LoVo (cell line): ENCODE measurements at regions not wholly inside any gene's neighbourhood (a gene's known extent, or its start where the extent isn't known, plus 50 kb on each side); places are given as distances from the start of the nearest gene placed in this dataset.
"Not testable (repeated sequence)": the region's sequence is repeated elsewhere in the genome, so short reads cannot be mapped to it uniquely, and the experiment has no call there.

Source experiments
- DNase-seq: peaks from one replicate; pipeline ENCODE4 v3.0.0-alpha.2; 2016; ENCODE audit warnings: low spot score

DNA sequence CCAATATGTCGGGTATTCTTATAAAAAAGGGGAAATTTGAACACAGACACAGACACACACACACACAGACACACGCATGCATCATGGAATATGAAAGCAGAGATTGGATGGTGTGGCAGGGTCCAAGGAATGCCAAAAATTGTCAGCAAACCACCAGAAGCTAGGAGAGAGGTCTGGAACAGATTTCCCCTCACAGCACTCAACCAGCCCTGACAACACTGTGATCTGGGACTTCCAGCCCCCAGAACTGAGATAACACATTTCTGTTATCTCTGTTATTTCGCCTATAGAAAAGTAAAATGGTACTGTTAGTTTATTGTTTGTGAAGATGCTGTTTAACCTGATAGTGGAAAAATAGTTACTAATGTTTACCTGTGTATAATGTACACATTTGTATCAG, 145.4 kb upstream of the ZBED5 start:
- no peak for DNase-seq

DNA sequence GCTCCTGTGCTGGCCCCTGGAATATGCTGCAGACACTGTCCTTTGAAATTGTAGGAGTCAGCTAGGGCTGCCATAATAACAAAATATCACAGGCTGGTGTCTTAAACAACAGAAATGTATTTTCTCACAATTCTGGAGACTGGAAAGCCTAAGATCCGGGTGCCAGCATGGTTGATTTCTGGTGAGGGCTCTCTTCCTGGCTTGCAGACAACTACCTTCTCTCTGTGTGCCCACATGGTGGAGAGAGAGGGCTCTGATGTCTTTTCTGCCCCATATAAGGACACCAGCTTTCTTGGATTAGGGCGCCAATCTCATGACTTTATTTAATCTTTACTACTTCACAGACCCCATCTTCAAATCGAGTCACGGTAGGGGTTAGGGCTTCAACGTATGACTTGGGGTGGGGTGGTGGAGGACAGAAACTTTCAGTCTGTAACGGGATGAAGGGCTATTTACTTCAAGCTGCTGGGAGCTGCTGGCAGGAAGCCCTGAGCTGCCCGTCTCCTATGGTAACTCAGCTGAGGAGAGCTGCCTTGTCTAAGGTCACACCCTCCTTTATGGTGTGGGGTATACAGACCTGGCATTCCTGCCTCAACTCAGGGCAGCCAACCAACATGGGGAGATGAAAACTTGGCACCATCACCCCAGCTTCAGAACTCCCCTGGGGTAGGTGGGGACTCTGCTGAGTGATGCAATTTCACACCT, 142.9 kb upstream of the ZBED5 start:
- no peak for DNase-seq

DNA sequence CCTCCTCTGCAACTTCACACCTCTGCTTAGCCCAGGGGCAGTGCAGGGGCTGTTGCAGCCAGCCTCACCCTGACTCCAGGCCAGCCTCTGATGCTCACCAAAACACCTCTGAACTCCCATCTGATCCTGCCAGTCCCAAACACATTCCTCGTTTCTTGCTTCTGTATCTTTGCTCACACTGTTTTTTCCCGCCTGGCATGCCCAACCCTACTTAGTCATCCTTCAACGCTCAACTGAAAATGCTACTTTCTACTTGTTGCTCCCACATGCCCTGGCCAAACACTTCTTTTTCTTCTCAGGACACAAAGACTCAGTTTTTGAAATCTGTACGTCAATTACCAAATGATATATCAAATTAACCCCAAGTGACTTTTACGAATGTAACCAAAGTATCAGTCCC, 140.8 kb upstream of the ZBED5 start:
- no peak for DNase-seq

GRCh38 chr11:10996678-10997077, 138.8 kb upstream of the ZBED5 start:
- DNase-seq, result no peak

GRCh38 chr11:10993640-10994039, 135.8 kb upstream of the ZBED5 start:
- DNase-seq, result no peak

GRCh38 chr11:10993186-10993585, 135.3 kb upstream of the ZBED5 start:
- DNase-seq, result no peak

GRCh38 chr11:10991393-10991792, 133.5 kb upstream of the ZBED5 start:
- DNase-seq, result no peak

DNA sequence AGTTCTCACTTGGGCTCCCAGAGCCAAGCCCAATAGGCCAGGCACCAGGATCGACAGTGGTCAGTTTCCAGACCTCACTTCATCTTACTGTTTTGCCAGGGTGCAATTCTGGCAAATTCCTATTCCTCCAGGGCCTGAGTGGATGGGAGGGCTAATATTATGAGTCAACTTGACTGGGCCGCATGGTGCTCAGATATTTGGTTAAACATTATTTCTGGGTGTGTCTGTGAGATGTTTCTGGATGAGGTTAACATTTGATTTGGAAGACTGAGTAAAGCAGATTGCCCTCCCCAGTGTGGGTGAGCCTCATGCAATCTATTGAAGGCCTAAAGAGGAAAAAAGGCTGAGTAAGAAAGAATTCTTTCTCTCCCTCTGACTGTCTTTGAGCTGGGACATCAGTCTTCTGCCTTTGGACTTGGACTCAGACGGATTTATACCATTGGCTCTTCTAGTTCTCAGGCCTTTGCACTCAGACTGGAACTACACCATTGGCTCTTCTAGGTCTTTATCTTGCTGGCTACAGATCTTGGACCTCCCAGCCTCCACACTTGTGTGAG, 132.9 kb upstream of the ZBED5 start:
- peak; percentile 24 for DNase-seq

DNA sequence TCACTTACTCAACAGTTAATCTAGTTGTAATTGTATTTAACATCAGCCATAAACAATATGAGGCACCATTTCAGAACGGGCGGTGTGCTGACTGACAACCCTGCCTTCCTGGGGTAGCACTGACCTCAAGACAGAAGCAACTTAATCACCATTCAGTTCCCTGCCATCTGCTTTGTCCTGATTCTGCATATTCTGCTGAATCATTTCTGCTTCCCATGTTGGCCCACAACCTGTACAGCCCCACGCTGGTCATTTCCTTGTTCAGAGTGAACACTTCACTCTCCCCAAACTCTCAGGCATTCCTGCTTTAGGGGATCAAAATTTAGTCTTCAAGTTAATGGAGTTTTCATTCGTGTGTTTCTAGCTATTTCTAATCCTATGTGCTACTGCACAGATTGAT, 132.3 kb upstream of the ZBED5 start:
- DNase-seq, result no peak

DNA sequence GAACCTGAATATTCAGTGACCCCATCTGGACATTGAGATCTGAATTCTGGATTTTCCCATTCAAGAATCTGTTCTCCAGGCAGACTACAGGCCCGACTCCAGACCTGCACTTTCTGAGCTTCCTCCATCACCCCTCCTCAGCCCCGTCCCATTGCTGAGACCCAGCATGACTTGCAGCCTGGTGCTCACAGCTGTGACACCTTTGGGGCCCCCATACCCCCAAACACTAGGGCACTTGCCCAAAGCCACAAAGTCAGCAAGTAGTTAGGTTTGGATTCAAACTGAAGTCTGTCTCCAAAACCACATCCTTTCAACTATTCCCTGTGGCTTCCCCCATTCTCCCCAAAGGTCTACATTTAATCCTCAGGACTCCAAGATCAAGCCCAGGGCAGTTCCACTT, 128.2 kb upstream of the ZBED5 start:
- DNase-seq, result no peak

DNA sequence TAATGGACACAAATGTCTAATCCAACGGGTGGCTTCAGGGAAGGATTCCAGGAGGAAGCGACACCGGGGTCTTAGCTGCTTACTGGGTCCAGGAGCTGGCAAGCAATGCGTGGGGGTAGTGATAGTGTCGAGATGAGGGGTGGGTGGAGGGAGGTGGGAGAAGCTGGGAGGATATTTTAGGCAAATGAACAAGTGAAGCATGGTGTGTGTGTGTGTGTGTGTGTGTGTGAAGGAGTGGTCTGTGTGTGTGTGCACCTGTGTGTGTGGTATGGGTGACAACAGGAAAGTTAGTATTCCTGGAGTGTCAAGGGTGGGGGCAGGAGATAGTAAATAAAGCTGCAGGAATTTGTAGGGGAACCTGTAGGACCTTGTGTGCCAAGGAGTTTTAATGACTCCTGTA, 126.9 kb upstream of the ZBED5 start:
- no peak for DNase-seq

GRCh38 chr11:10984250-10984649, 126.4 kb upstream of the ZBED5 start:
- no peak for DNase-seq

GRCh38 chr11:10982704-10983510, 125.1 kb upstream of the ZBED5 start:
- peak; percentile 32 for DNase-seq

DNA sequence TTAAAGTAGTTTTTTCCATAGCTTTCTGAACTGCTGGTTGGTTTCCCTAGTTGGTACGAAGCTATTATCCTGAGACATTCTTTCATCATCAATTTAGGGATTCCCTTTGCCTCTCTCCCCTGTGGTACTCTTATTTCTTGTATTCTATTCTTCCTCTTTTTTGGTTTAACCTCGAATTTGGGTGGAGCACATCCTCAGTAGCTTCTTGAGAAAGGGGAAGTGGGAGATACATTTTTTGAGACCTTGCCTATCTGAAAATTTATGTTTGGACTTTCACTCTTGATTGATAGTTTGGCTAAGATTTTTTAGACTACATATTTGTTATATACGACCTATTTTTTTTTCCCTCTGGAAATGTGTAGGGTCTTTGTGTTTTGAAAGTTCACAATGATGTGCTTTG, 121.7 kb upstream of the ZBED5 start:
- DNase-seq, result no peak

DNA sequence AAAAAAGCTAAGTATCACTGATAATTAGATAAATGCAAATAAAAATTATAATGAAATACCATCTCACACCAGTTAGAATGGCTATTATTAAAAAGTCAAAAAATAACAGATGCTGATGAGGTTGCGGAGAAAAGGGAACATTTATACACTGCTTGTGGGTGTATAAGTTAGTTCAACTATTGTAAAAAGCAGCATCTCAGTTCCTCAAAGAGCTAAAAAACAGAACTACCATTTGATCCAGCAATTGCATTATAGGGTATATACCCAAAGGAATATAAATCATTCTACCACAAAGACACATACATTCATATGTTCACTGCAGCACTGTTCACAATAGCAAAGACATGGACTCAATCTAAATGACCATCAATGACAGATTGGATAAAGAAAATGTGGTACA, 120.3 kb upstream of the ZBED5 start:
- no peak for DNase-seq

- no peak for DNase-seq
Observed at GRCh38 chr11:10975287-10975721, 117.5 kb upstream of the ZBED5 start.

DNA sequence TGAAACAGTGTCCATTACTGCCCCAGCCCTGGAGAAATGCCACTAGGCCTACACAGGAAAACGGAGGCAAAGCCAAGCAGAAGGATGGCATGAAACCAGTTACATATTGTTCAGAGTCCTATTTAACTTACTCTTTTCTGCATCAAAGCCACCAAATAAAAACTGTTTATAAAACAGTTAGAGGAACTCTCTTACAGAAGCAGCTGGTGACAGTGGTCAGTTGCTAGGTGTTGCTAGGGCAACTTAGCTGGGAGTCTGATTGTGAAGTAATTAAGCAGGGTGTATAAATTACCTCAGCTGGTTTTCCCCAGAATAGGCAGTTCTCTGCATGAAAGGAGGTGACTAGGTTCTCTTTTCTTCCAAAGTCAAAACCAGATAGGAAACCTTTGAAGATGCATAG, 115.6 kb upstream of the ZBED5 start:
- DNase-seq, result no peak

DNA sequence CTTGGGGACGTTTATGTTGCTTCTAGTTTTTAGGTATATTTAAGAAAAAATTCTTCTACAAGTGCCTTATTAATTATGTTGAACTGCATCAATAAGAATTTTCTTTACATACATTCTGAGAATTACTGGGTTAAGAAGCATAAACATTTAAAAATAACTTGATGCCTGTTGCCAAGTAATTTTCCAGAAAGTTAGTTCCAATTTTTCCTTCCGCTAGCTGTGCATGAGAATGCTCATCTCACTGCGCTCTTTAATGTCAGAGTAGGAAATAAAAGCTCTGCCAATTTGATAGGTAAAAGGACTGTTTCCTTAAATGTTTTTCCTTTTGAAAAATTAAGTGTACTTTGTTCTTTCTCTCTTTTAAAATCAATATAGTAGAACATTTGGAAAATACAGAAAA, 113.1 kb upstream of the ZBED5 start:
- DNase-seq, result no peak

GRCh38 chr11:10969387-10969786, 111.5 kb upstream of the ZBED5 start:
- DNase-seq, result no peak

DNA sequence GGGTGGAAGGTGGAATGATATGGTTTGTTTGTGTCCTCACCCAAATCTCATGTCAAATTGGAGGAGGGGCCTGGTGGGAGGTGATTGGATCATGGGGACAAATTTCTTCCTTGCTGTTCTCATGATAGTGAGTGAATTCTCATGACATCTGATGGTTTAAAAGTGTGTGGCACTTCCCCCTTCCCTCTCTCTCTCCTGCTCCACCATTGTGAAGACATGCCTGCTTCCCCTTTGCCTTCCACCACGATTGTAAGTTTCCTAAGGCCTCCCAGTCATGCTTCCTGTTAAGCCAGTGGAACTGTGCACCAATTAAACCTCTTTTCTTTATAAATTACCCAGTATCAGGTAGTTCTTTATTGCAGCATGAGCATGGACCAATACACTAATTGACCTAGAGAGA, 99.0 kb upstream of the ZBED5 start:
- not testable (repeated sequence) for DNase-seq

GRCh38 chr11:10955616-10956015, 97.8 kb upstream of the ZBED5 start:
- DNase-seq, result no peak

- DNase-seq, result no peak
Observed at GRCh38 chr11:10954184-10954583, 96.3 kb upstream of the ZBED5 start.

DNA sequence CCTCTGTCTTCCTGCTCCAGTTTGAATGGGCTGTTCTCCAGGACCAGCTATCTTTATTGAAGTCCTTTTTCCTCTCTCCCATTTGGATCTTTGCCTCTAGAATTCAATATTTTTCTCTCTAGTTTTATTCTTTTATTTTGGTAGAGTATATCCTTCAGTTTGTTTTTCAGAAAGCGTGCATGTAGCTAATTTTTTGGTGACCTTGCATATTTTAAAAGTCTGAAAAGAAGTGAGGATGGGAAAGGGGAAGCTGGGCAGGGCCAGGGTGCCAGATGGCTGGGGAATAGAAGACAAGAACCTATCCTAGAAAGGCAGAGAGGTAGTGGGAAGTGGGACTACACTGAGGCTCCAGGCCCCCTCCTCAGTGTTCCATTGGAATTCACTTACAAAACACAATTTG, 95.0 kb upstream of the ZBED5 start:
- no peak for DNase-seq
